GDM1 (cell line): ENCODE measurements at regions not wholly inside any gene's neighbourhood (a gene's known extent, or its start where the extent isn't known, plus 50 kb on each side); places are given as distances from the start of the nearest gene placed in this dataset.
"Not testable (repeated sequence)": the region's sequence is repeated elsewhere in the genome, so short reads cannot be mapped to it uniquely, and the experiment has no call there.

Experiments
- DNase-seq: peaks from one replicate; lab custom pipeline; 2025; lab: John Stamatoyannopoulos, UW

DNA sequence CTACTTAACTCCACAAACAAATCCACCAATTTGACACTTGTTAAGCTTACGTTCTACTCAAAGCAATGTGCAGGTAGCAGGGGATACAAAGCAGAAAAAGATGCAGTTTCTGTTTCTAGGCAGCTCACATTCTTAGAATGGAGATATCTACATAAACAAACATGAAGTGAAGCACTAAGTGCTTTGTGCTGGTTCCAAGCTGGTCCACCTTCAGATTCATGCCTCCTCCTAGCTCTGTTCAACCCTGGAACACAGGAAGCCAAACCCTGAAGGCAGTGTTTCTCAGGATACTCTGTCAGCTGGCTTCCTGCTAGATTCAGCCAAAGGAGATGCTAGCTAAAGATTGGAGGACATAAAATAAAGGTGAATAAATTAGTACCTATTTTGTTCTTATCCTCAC is 55.3 kb upstream of the NOL4 start:
- DNase-seq, result no peak

DNA sequence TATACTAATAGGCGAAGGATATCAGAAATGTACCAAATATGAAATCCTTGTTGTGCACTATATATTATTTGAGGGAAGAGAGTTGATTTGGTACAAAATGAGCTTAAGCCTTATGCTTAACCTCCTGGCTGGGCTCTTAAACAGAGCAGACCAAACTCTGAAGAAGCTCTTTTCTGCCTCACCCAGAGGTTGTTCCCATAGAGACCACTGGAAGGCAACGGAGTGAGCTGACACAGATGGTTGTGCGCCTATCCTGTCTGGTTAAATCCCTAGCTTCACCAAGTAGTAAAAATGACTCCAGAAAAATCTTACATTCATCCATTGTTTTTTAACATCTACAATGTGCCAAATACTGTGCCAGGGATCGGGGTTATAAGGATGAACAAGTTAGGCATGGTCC is 55.9 kb upstream of the NOL4 start:
- no peak for DNase-seq

DNA sequence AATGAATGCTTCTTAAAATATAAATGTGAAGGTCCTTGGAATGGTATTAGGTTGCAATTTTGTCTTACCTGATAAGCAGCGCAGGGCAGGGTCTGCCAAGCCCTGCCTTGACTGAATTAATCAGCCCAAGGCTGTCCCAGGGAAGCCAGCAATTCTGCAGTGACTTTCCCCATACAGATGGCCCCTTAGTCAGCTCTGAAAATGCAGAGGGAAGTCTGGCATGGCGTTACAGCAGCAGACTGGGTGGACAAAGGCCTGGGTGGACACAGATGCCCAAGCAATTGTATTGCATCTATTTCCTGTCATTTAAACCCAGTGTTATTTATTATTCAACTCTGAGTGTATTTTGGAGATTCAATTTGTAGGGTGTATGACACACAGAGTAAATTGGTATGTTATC is 56.6 kb upstream of the NOL4 start:
- no peak for DNase-seq

DNA sequence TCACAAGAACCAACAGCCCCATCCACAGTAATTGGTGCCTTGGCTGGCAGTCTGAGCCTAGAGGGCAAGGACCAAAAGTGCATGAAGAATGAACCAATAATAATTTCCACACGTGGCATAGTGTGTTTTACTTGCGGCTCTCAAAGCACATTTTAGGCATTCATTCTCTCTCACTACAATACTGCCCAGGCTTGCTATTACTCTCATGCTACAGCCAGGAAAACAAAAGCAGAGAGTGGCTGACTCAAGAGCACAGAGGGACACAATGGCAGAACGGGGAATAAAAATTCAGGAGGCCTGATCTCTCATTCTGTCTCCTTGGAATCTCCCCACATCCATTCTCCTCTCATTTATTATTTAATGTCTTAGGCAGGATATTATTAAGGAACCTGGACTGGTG is 57.0 kb upstream of the NOL4 start:
- DNase-seq, result no peak

DNA sequence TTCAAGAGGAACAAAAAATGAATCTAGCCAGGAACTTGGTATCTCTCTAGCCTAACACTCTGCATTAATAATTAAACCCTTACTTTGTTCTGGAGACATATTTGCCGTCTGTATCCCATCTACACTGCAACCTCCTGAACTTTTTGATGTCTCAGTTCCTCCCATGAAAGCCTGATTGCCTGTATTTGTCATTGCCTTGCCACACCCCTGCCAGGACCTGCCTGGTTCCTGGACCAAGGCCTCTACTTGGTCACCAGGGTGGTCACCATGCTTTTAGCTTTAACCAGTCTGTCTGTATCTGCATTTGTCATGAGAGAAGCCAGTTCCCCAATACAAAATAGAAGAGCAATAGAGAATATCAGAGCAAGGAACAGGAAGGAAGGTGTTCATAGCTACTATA is 58.8 kb upstream of the NOL4 start:
- DNase-seq, result no peak

DNA sequence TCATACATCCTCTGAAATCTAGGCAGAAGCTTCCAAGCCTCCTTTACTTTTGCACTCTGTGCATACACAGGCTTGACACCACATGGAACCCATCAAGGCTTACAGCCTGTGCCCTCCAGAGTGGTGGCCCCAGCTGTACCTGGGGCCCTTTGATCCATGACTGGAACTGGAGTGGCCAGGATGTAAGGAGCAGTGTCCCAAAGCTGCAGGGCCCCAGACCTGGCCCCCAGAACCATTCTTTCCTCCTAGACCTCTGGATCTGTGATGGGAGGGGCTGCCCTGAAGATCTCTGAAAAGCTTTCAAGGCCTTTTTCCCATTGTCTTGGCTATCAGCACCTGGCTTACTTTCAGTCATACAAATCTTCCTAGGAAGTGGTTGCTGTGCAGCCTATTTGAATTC is 63.1 kb upstream of the NOL4 start:
- DNase-seq, result no peak

DNA sequence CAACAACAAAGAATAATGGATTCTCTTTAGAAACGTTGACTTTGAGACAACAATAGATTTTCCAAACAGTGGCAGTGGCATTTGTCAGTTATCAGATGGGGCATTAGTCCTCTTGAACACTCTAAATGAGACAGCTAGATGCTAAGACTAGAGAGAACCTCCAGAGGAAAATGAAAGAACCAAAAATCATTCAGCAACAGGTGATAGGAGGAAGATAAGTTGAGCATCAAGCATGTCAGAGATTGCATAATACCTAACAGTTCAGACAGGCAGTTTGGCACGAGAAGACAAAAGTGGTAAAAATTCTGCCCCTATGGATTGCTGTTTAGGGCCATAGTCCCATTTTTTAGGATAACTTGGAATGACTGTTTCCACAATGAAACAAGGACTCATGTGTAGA is 67.9 kb upstream of the NOL4 start:
- DNase-seq, result no peak

DNA sequence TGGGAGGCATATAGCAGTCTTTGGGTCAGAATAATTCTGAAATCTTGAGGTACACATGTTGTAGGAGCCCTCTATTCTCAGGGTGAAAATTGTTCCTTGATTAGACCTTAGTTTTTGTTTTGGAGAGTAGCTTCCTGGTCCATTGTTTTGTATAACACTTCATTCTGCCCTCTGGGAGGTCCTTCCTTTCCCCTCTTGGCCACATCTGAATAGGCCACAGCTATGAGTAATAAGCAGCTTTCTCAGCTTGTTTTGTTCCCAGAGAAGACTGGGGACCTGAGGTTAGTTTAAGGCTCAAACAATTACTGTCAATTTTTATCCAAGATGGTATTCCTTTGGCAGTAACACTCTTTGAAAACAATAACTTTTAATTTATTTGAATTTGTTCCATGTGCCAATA is 72.6 kb upstream of the NOL4 start:
- no peak for DNase-seq

DNA sequence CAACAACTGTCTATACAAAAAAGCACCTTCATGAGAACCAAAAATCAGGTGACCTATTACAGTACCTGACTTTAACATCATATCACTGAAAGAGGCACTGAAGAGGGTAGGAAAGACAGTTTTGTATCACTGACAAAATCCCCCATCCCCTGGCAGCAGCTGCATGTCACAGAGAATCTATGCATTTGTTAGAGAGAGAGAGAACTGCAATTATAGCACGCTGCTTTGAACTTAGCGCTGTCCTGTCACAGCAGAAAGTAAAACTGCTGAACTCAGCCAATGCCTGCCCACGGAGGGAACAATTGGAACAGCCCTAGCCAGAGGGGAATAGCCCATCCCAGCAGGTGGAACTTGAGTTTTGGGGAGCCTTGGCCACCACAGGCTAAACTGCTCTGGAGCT is 75.1 kb upstream of the NOL4 start:
- no peak for DNase-seq

DNA sequence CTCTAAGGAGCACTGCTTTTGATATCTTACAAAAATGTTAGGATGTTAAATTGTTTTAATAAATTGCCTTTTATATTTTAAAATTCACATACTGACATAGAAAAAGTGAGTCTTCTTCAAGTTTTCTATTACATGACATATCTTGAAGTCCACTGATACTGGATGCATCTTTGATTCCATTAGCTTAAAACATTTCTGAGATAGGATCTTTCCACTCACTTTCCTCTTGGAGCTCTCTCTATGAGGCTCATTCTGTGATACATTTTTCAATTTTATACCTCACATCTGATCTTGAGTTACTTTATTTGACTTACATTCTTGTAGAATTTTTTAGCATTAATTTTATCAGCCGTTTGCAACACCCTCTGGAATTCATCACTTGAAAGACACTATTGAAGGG is 86.8 kb upstream of the NOL4 start:
- DNase-seq, result no peak

DNA sequence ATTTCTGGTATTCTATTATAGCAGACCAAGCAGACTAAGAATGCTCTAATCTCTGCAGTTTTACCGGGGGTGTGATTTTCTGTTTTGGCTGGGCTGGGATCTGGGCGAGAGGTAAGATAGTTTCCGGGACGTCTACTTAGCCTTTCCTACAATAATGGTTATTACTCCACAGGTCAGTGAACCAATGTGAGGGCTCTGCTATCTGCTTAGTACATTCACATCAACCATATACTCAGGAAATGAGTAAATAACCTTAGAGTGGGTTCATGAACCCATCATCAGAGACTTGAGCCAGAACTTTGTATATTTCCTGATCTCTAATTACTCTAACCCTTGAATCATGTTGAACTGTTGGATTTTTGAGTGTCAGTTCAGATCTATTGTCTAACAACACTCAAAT is 90.1 kb upstream of the NOL4 start:
- no peak for DNase-seq

DNA sequence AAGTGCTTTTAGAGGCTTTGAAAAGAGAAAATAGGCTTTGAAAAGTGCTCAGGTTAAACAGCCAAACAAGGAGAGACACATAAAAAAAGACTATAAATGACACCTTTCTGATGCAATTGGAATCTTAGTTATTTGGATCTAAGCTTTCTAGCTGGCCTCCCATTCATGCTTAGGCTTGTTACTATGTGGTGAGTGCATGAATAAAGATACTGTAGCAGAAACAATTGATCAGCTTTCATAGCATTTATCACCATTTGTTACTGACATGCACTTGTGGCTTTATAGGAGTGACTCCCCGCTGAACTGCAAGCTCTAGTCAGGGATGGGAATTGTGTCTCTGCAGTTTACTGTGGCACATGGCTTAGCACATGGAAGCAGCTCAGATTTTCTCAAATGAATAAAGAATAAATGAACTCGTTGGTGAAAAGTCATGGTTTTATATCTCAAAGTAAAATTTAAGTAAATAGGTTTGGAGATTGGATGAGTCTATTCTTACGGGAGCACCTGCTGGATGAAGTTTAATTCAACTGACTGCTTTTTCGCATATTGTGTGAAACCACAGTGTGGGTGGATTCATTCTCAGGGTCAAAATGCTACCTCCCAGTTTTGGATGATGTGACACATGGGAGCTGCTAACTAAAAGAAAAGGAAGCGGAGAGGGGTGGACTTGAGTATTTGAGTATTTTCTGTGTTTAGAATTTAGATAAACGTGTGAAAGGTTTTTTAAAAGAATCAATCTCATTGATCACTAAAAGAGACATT is 91.1 kb upstream of the NOL4 start:
- DNase-seq, result no peak

DNA sequence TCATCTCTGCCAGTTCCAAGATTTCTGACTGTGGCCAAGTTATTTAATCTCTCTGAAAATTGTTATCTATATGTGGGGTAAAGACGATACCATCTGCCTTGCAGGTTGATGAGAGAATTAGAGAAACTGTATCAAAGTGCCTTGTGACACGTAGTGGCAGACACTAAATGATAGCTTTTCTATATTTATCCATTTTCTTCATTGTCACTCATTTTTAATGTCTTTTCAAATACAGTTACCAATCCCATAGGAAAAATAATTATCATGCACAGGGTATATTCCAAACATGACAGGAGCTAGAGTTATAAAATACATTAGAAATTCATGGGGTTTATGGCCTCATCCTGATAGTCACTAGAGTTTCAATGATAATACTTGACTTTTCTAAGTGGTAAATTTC is 95.6 kb upstream of the NOL4 start:
- no peak for DNase-seq

DNA sequence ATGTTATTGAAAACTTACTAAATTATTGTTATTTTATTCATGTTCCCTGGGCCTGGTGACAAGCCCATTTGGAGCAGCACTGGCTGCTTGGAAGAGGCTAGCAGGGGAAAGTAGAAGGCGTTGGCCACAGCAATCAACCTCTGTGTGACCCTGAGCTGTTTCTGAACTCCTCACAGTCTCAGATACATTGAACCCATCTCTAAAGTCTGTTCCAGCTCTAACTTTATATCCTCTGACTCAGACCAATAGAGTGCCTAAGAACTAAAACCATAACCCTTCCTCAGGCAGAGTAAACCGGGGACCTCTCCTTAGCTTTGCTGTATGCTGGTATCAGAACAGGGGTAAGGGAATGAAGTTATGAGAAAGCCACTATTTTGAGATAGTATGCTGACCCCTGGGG is 96.4 kb upstream of the NOL4 start:
- no peak for DNase-seq

DNA sequence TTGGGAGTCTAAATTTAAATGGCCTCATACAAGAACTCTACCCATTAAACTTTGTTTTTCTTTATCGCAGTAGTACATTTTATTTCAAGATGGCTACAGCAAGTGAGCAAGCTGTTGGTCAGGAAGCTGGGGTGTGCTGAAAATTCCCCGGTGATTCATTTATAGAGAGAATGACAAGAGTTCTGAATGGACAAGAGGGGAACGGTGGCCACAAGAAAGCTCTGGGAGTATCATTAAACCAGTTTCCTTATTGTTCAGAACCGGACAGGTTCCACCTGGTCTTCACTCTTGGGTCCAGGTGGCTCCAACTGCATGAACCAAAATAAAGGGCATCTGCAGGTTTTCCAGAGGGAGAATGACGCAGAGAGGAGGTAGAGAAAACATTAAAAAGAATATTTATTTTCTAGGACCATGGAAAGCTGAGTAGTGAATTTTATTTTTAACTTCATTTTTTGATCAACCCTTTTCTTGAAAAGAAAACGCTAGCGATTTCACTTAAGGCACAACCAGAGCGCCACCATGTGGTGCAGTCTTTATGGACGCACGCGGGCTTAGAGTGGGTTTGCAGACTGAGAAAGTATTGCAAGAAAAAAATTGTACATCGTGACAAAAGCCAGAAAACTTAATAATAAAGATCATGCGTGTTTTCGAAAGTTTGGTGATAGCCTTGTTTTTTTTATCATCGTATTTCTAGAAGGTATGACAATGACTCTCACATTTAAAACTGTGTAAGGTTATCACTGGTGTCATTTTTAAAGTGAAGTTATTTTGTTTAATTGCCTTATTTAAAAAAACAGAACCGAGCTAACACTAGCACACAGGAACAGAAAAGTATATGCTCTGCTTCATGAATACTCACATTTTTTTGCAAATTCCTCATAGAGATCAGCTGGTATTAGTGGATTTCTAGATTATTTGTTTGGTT is 97.9 kb upstream of the NOL4 start:
- DNase-seq, result peak; percentile 12

DNA sequence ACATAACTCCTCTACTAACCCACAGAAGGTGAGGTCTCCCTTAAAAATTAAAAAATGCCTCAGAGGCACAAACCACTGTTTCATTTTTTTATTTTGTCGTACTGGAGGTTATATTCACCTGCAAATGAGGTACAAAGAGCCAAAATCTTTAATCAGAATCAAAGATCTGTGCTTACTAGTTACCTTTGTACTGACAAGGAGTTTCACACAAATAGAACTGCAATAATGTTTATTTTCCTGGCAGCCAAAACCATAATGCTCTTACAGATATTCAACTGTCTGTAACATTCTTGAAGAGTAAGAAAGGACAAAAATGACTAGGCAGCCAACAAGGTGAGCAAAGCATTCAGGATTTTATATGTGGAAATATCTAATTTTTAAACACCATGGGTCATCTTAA is 105.1 kb upstream of the NOL4 start:
- no peak for DNase-seq

DNA sequence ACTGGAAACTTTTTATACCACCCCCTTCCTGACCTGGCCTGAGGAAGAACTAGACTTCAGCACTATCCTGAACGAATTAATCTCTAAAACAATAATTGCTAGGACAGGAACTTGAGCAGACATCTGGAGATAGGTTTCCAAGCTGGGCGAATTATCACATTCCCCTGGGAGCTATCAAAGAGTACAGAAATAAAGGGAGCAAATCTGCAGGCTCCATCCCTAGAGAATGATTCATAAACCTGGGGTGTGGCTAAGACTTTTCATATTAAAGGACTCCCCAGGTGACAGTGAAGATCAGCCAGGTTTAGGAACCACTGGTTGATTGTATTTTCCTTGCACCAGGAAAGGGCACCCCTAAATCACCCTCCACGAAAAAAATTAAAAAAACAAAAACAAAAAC is 105.6 kb upstream of the NOL4 start:
- no peak for DNase-seq

DNA sequence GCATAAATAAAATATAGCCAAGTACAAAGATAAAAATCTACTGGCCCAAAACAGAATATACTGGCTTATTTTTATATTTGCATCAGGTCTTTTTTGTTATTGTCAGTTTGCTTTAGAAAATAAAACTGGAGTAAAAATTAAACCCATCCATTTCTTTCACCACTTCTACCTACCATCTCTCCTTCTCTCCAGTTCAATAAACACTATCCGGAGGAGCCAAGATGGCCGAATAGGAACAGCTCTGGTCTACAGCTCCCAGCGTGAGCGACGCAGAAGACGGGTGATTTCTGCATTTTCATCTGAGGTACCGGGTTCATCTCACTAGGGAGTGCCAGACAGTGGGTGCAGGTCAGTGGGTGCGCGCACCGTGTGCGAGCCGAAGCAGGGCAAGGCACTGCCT is 106.2 kb upstream of the NOL4 start:
- not testable (repeated sequence) for DNase-seq

DNA sequence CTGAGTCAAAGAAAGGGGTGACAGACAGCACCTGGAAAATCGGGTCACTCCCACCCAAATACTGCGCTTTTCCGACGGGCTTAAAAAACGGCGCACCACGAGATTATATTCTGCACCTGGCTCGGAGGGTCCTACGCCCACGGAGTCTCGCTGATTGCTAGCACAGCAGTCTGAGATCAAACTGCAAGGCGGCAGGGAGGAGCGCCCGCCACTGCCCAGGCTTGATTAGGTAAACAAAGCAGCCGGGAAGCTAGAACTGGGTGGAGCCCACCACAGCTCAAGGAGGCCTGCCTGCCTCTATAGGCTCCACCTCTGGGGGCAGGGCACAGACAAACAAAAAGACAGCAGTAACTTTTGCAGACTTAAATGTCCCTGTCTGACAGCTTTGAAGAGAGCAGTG is 106.6 kb upstream of the NOL4 start:
- DNase-seq, result not testable (repeated sequence)

DNA sequence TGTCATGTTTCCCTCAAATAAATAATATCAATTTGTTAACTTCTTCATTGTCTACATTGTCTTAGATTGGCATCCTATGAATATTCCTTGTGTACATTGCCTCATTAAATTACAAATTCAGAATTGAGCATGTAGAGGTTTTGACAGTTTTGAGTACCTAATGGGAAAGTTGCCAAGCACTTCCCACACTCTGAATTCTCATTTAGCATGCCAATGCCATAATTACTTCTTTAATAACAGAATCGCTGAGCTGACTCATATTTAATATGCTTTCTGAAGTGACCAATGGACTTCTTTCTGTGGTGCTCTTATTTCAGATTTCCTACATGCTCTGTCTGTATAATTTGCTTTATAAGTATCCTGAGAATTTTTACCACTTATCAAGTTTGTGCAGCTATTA is 114.4 kb upstream of the NOL4 start:
- DNase-seq, result no peak

DNA sequence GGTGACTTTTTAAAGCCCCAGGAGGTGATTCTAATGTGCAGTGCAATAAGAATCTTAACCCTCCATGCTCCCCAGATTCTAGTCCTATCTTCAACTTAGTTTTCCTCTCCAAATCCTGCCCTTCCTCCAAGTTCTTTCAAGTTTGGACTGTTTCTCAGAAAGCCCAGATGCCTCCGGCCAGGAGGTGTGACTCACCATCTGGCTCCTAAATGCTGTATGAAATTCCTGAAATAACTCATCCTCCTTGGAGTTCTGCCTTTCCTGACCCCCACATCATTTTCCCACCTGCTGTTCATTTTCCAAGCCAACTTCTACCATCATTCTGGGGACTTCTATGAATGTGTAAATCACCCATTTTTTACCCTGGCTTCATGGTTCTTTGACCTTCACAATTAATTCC is 118.2 kb upstream of the NOL4 start:
- DNase-seq, result no peak

DNA sequence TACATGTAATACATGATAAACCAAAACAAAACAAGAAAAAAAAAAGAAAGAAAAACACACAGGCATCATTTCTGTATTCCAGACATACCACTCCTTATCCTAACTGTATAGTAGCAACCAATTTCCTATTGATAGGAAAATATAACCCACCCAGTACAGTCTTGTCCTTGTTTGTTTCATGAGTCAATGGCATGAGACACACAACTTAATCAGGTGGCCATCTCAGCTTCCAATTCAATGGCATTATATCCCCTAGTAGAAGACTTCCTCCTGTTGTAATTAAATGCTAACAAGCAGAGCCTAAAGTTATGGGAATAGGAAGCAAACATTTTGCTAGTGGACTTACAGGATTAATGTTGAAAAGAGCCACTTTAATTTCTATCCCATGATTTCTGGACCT is 121.0 kb upstream of the NOL4 start:
- no peak for DNase-seq

DNA sequence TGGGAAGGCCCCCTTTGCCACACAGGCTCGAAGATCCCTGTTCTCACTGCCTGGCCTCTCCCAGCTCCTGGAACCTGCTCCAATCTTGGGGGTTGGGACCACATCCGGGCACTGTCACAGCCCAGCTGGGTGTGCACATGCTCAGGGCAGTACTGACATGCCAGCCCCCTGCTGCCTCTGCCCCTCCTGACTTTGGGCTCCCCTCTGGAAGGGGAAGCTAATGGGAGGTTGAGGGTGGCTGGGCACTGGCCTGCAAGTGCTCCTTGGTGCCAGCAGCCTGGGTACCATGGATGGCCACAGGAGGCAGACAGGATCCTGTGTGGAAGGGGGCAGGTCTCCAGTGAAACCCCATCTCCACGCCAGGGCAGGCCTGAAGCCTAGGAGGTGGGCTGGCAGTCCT is 126.1 kb upstream of the NOL4 start:
- DNase-seq, result no peak
